Pulmonary artery endothelial cell (primary cell): ENCODE measurements at regions not wholly inside any gene's neighbourhood (a gene's known extent, or its start where the extent isn't known, plus 50 kb on each side); places are given as distances from the start of the nearest gene placed in this dataset.
"Not testable (repeated sequence)": the region's sequence is repeated elsewhere in the genome, so short reads cannot be mapped to it uniquely, and the experiment has no call there.

Experiments used
- DNase-seq: peaks from one replicate; pipeline ENCODE4 v3.0.0-alpha.2; 2011; ENCODE audit warnings: low read depth, low spot score

DNA sequence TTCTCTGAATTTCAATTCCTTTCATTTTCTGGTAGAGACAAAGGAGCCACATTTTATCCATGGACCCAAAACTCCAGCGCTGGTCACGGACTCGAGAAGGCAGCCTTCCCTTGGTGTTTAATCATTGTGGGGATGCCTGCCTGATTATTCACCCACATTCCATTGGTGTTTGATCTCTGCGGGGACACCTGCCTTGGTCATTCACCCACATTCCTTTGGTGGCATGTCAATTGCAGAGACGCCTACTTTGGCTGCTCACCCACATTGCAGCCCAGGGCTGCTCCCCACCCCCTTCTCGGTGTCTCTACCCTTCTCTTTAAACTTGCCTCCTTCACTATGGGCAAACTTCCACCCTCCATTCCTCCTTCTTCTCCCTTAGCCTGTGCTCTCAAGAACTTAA, 780.7 kb upstream of the POU3F4 start:
- DNase-seq = not testable (repeated sequence)

DNA sequence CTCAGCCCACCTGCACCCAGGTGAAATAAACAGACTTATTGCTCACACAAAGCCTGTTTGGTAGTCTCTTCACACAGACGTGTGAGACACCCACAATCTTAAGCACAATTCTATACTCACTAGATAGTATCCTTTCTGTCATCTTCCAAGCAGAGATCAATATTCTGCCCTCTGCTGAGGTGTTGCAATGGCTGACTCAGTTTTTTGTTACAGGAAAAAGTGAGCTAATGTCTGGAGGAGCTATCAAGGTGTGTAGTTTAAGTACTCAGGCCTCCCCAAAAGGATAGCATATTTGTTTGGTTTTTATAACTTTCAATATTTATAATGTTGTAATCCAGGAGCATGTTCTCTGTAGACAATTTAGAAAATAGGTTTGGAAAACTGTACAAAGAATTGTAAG, 775.2 kb upstream of the POU3F4 start:
- no peak for DNase-seq

GRCh38 chrX:82734140-82734539, 774.0 kb upstream of the POU3F4 start:
- no peak for DNase-seq

DNA sequence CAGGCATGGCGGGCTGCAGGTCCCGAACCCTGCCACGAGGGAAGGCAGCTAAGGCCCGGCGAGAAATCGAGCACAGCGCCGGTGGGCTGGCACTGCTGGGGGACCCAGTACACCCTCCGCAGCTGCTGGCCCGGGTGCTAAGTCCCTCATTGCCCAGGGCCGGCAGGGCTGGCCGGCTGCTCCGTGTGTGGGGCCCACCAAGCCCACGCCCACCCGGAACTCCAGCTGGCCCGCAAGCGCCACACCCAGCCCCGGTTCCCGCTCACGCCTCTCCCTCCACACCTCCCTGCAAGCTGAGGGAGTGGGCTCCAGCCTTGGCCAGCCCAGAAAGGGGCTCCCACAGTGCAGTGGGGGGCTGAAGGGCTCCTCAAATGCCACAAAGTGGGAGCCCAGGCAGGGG, 769.8 kb upstream of the POU3F4 start:
- not testable (repeated sequence) for DNase-seq

GRCh38 chrX:82742351-82742750, 765.7 kb upstream of the POU3F4 start:
- no peak for DNase-seq

GRCh38 chrX:82745725-82746124, 762.4 kb upstream of the POU3F4 start:
- DNase-seq = not testable (repeated sequence)

GRCh38 chrX:82748906-82749505, 759.1 kb upstream of the POU3F4 start:
- no peak for DNase-seq

DNA sequence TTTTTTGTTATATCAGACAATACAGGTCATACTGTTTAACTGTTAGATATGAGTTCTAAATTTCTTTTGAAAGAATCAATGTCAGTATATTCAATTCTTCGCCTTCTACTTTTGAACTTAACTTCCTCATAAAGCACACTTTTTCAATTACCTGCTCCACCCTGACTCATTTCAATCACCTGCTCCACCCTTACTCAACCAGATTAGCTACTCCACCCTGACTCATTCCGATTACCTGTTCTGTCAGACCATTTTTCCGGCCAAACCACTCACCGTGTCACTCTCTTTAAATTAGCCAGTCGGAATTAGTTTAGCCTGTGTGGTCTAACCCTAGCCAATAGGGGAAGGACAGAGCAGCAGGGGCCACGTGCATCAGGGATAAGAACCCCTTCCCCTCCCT, 751.8 kb upstream of the POU3F4 start:
- DNase-seq = no peak

DNA sequence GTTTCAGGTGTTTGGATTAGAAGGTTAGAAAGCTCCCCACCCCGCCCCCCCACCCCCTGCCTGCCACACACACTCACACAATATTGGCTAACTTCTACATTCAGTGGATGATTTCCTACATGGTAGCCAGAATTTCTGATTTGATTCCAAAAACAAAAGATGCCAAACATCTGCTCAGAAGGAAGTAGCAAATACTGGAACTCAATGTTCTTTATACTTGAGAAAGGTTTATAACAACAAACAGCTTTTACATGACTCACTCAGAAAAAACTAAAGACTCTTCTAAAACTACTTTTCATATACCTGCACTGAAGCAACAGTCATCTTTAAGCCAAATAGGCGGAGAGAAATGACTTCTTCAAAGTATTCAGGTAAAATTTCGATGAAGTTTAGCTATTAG, 750.5 kb upstream of the POU3F4 start:
- DNase-seq = peak; percentile 20

DNA sequence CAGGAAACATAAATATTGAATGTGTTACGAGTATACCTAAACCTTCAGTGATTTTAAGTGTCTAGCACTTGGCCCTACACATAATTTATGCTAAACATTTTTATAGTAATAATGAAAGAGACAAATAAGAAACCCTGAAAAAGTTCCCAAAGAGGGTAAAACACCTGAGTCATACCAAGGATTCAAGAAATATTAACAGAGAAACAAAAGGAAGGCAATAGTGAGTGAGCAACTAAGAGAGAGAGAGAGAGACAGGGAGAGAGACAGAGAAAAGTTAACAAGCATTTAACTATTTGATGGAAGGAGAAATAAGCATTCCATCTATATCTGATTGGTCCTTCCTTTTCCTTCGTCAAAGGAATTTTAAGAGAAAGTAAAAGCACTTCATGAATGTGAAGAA, 743.6 kb upstream of the POU3F4 start:
- DNase-seq = no peak

GRCh38 chrX:82765811-82766210, 742.3 kb upstream of the POU3F4 start:
- no peak for DNase-seq

- DNase-seq = no peak
Observed at GRCh38 chrX:82775426-82775825, 732.7 kb upstream of the POU3F4 start.

DNA sequence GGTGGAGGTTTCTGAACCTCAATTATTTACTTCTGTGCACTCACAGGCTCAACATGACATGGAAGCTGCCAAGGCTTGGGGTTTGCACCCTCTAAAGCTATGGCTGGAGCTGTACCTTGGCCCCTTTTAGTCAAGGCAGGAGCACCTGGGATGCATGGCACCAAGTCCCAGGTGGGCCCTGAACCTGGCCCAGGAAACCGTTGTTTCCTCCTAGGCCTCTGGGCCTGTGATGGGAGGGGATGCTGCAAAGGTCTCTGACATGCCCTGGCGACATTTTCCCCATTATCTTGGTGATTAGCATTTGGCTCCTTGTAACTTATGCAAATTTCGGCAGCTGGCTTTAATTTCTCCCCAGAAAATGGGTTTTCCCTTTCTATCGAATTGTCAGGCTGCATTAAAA, 726.1 kb upstream of the POU3F4 start:
- DNase-seq = no peak

- DNase-seq = not testable (repeated sequence)
Observed at GRCh38 chrX:82812902-82813301, 695.2 kb upstream of the POU3F4 start.

- peak; percentile 52 for DNase-seq
Observed at GRCh38 chrX:82813671-82814078, 694.4 kb upstream of the POU3F4 start.

- no peak for DNase-seq
Observed at GRCh38 chrX:82816001-82816400, 692.1 kb upstream of the POU3F4 start.

DNA sequence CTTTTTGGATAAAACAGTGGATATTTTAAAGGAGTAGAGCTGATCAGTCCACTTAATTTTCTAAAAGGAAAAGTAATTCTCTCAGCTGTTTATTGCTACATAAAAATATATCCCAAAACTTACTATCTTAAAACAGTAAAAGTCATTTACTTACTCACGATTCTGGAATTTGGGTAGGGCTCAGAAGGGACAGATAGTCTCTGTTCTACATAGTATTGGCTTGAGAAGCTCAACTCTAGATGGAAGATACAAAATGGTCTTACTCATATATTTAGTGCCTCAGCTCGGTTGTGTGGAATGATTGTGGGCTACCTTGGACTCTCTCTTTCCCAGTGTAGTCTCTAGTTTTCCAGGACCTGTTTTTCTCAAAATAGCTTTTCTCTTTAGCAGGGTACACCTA, 691.5 kb upstream of the POU3F4 start:
- no peak for DNase-seq

GRCh38 chrX:82842286-82842685, 665.8 kb upstream of the POU3F4 start:
- DNase-seq = no peak

- no peak for DNase-seq
Observed at GRCh38 chrX:82848111-82848510, 660.0 kb upstream of the POU3F4 start.
